Large intestine (tissue), 3 donors: ENCODE measurements at regions not wholly inside any gene's neighbourhood (a gene's known extent, or its start where the extent isn't known, plus 50 kb on each side); places are given as distances from the start of the nearest gene placed in this dataset.
"Not testable (repeated sequence)": the region's sequence is repeated elsewhere in the genome, so short reads cannot be mapped to it uniquely, and the experiment has no call there.

ENCODE experiments used
- DNase-seq, 2 donors: peaks; one replicate each; pipeline versions ENCODE4 v3.0.0 to v3.0.0-alpha.2; 2013
- H3K27ac ChIP-seq: one replicate; pipeline ENCODE4 v1.5.1; 2013; ENCODE audit warnings: low read length
- H3K27me3 ChIP-seq: 2 replicates; pipeline ENCODE4 v1.6.1; 2013; ENCODE audit warnings: low read length; ENCODE audit not compliant: control insufficient read depth, insufficient read depth
- H3K36me3 ChIP-seq: 2 replicates; pipeline ENCODE4 v1.6.1; 2013; ENCODE audit warnings: low read length; ENCODE audit not compliant: control insufficient read depth, insufficient read depth
- H3K4me1 ChIP-seq: one replicate; pipeline ENCODE4 v1.6.1; 2013; ENCODE audit warnings: low read length; ENCODE audit not compliant: control insufficient read depth, insufficient read depth
- H3K4me3 ChIP-seq: one replicate; pipeline ENCODE4 v1.5.1; 2013; ENCODE audit warnings: low read length
- H3K9me3 ChIP-seq: one replicate; pipeline ENCODE4 v1.6.1; 2013; ENCODE audit warnings: mild to moderate bottlenecking, low read depth, low read length, moderate library complexity; ENCODE audit not compliant: control insufficient read depth
- WGBS: methylation state at CpG from one replicate; pipeline ENCODE4 v1.1.5; 2013; ENCODE audit warnings: low lambda C conversion rate; ENCODE audit not compliant: insufficient coverage; 5-methylcytosine and 5-hydroxymethylcytosine counted together

DNA sequence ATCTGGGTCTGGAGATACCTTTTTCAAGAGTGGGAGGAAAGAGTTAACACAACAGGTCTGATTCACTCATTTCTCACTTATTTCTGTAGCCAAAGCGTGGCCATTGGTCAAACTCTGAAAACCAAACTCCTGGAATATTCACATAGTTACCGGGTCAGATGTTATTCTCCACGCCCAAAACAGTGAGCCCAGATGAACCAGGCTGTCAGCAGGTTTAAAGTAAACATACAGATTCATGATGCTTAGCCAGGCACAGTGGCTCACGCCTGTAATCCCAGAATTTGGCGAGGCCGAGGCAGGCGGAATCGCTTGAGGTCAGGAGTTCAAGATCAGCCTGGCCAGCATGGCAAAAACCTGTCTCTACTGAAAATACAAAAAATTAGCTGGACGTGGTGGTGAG, 126.1 kb downstream of the SEPTIN7 start:
- not testable (repeated sequence) for H3K27me3 ChIP-seq, H3K27ac ChIP-seq, DNase-seq, H3K9me3 ChIP-seq, H3K4me3 ChIP-seq, H3K36me3 ChIP-seq, H3K4me1 ChIP-seq
- WGBS, result no CpG with 5 or more reads among the region's 9 CpGs

GRCh38 chr7:35931134-35931533, 130.3 kb downstream of the SEPTIN7 start:
- H3K4me3 ChIP-seq, H3K27ac ChIP-seq, H3K27me3 ChIP-seq, H3K9me3 ChIP-seq, H3K36me3 ChIP-seq, DNase-seq, H3K4me1 ChIP-seq: not testable (repeated sequence)

GRCh38 chr7:35931551-35931950, 130.7 kb downstream of the SEPTIN7 start:
- not testable (repeated sequence) for H3K36me3 ChIP-seq, H3K27ac ChIP-seq, H3K27me3 ChIP-seq, H3K9me3 ChIP-seq, DNase-seq, H3K4me1 ChIP-seq, H3K4me3 ChIP-seq

GRCh38 chr7:35940695-35941094, 139.8 kb downstream of the SEPTIN7 start:
- H3K9me3 ChIP-seq, H3K4me1 ChIP-seq, H3K27me3 ChIP-seq, H3K36me3 ChIP-seq, H3K4me3 ChIP-seq: not testable (repeated sequence)
- no CpG with 5 or more reads among the region's 8 CpGs for WGBS
- peak overlapping the region; percentile 52 for H3K27ac ChIP-seq
- DNase-seq, result peak; percentile 58 to 81

DNA sequence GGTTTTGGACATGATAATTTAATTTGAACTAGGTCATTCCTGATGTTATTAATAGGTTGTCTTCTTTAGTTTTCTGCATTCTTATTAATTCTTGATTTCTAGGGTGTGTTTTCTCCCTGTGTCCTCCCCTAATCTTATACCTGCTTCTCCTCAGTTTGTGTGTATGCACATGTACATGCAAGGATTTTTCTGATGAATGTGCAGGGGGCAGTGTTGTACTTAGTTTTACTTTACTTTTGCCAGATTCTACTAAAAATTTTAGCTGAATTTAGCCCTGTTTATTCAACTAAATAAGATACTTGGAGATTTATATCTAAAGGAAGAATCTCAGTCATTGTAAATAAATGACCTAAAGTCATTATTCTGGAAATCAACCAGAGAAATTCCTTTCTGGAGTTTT, 144.8 kb downstream of the SEPTIN7 start:
- H3K36me3 ChIP-seq, H3K4me3 ChIP-seq, H3K4me1 ChIP-seq, H3K27ac ChIP-seq, H3K27me3 ChIP-seq, DNase-seq, H3K9me3 ChIP-seq: not testable (repeated sequence)

GRCh38 chr7:35955735-35956134, 154.9 kb downstream of the SEPTIN7 start:
- H3K4me1 ChIP-seq, H3K27me3 ChIP-seq, H3K36me3 ChIP-seq, H3K27ac ChIP-seq, DNase-seq, H3K4me3 ChIP-seq, H3K9me3 ChIP-seq: not testable (repeated sequence)
- WGBS, result no CpG with 5 or more reads among the region's 13 CpGs

- not testable (repeated sequence) for DNase-seq, H3K4me1 ChIP-seq, H3K4me3 ChIP-seq, H3K27ac ChIP-seq, H3K36me3 ChIP-seq, H3K27me3 ChIP-seq, H3K9me3 ChIP-seq
- WGBS, result no CpG with 5 or more reads among the region's 3 CpGs
Measured at GRCh38 chr7:35956988-35957387, 156.1 kb downstream of the SEPTIN7 start.

- not testable (repeated sequence) for H3K4me3 ChIP-seq, H3K4me1 ChIP-seq, DNase-seq
Measured at GRCh38 chr7:35961260-35961659, 160.4 kb downstream of the SEPTIN7 start.

GRCh38 chr7:35962607-35963006, 161.8 kb downstream of the SEPTIN7 start:
- not testable (repeated sequence) for H3K9me3 ChIP-seq, H3K4me3 ChIP-seq, H3K27ac ChIP-seq, H3K4me1 ChIP-seq, H3K27me3 ChIP-seq, H3K36me3 ChIP-seq, DNase-seq
- WGBS, result 100% methylated on average over 1 of the region's 2 CpGs

More at GRCh38 chr7:35961260-35961659, 160.4 kb downstream of the SEPTIN7 start:
- not testable (repeated sequence) for H3K27me3 ChIP-seq, H3K27ac ChIP-seq, H3K36me3 ChIP-seq, H3K9me3 ChIP-seq
- no CpG with 5 or more reads among the region's 3 CpGs for WGBS

DNA sequence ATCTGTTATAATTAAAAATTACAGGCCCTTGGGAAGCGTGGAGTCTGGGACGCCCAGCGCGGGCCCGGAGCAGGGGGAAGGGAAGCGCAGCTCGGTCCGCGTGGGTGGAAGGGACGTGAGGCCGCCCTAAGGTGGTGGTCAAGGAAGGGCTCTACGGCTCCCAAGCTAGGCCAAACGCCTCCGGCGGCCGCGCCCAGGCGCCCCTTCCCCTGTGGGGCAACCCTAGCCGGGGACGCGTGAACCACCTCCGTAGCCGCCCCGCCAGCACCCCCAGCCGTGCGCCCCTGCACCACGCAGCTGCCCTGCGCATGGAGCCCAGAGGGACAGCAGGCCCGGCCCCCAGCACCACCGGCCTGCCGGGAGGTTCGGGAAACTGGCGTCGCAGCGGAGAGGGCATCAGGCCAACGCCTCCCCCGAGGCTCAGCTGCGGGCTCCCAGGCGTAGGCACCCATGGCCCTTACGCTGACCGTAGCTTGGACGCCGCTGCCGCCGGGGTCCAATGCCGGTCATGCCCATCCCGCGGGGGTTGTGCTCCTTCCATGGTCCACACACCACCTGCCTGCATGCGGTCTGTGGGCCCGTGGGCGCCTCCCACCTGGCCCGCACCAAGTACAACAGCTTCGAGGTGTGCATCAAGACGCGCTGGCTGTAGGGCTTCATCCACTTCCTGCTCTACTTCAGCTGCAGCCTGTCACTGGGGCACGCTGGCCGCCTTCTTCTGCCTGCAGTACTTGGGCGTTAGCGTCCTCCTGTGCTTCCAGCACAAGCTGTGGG, 166.7 kb downstream of the SEPTIN7 start:
- Histone ChIP-seq H3K4me1 (peaks cover 10% of the 10 kb centered on the region), H3K27me3 (peaks cover 9% of the 10 kb centered on the region), H3K9me3 (peaks cover 12% of the 10 kb centered on the region), H3K4me3 (peak overlapping the region; percentile 13), H3K27ac (no peak overlapping the region), H3K36me3 (no peaks in the 10 kb centered on the region)
- no CpG with 5 or more reads among the region's 59 CpGs for WGBS
- DNase-seq, result no peak

DNA sequence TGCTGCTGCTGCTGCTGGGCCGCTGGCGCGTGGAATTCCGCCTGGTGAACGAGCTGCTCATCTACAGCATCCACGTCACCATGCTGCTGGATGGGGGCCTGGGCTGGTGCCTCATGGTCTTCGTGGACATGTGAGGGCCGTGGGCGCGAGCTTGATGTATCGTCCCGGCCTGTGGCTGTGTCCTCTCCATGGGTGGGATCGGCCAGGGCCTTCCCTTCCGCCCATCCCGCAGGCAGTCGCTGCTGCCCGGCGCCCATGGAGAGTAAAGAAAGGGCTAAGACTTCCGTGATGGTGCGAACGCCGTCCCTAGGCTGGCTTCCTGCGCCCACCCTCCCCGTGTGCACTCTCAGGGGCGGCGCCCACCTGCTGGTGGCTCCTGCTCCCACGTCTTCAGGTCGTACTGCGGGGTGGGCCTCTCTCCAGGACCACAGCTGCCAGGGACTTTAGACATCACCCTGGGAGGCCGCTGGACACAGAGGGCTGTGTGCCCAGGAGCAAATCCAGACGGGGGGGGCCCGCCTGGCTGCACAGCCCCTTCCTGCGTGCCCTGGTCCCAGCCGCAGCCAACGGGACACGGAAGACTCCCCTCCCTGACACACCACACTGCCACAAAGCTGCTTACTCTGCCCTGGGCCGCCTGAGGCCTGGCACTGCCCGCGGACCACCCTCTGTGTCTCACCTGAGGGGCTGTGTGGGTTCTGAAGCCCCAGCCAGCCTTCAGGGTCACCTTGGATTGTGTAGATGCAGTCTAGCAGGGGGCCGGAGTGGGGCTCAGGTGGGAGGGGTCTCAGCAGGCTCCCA, 167.5 kb downstream of the SEPTIN7 start:
- no CpG with 5 or more reads among the region's 40 CpGs for WGBS

More for the DNA sequence above, 167.5 kb downstream of the SEPTIN7 start:
- H3K4me1 ChIP-seq, result peaks cover 10% of the 10 kb centered on the region
- H3K9me3 ChIP-seq, result peaks cover 12% of the 10 kb centered on the region
- H3K4me3 ChIP-seq, result no peak overlapping the region
- no peaks in the 10 kb centered on the region for H3K36me3 ChIP-seq
- DNase-seq, result no peak
- H3K27me3 ChIP-seq, result peaks cover 9% of the 10 kb centered on the region
- no peak overlapping the region for H3K27ac ChIP-seq
